HCT116 (cell line): ENCODE measurements at regions not wholly inside any gene's neighbourhood (a gene's known extent, or its start where the extent isn't known, plus 50 kb on each side); places are given as distances from the start of the nearest gene placed in this dataset.

Source experiments
- ATAC-seq: fragments of 200-7000 bp; cut with Tn5 transposase; 2 replicates; pipeline ENCODE4 v1.9.1; 2020; ENCODE audit warnings: mild to moderate bottlenecking, moderate library complexity
- BruUV-seq: library from RNA; stranded (reverse); fragments of 400-500 nt; replicated peaks from 2 replicates; lab custom pipeline; 2021; lab: Mats Ljungman, UMichigan
- CTCF ChIA-PET: fragments of 300-600 bp; sonication (Branson Sonifier 250); formaldehyde crosslinking; loops from one replicate; lab custom pipeline; 2021; ENCODE audit warnings: antibody characterized with exemption; lab: Charles Lee
- POLR2A ChIA-PET: fragments of 300-600, 350-600 bp; sonication (Branson Sonifier 250); formaldehyde crosslinking; loops from one replicate; lab custom pipeline; 2021; ENCODE audit warnings: antibody characterized with exemption; lab: Charles Lee
- RAD21 ChIA-PET, 2 experiments: fragments of 300-600 bp; sonication (Branson Sonifier 250); formaldehyde crosslinking; loops; one replicate each; lab custom pipeline; 2023; ENCODE audit warnings: low total read pairs in 2 of 2; ENCODE audit not compliant: uncharacterized antibody in 2 of 2, unreplicated experiment in 2 of 2, low non-redundant PET in 1 of 2; lab: Charles Lee
- DNase-seq: peaks from one replicate; pipeline ENCODE4 v3.0.0-alpha.2; 2010; ENCODE audit warnings: low read depth, low spot score
- H2AFZ ChIP-seq: fragments of 200-600 bp; shearing (Covaris generic), sonication (generic); 2 replicates; pipeline ENCODE4 v1.6.1; 2017; ENCODE audit warnings: low read depth, mixed run types, mixed read lengths, antibody characterized with exemption, low read length; ENCODE audit not compliant: poor library complexity, severe bottlenecking
- H3K27ac ChIP-seq: 2 replicates; pipeline ENCODE4 v1.5.1; 2012; ENCODE audit warnings: low read depth, low read length
- H3K27me3 ChIP-seq: fragments of 200-600 bp; sonication (generic); 2 replicates; pipeline ENCODE4 v1.6.1; 2016; ENCODE audit warnings: mixed run types, low read length, mixed read lengths; ENCODE audit not compliant: insufficient read depth
- H3K36me3 ChIP-seq, 2 experiments: fragments of 200-500 bp in 1 of 2; fragments of 200-600 bp in 1 of 2; sonication (Bioruptor generic) in 1 of 2; sonication (generic) in 1 of 2; 2 replicates each; pipeline versions ENCODE4 v1.5.1 to v1.6.1; 2014 to 2016; ENCODE audit warnings: low read length in 2 of 2, inconsistent platforms in 1 of 2, mixed read lengths in 1 of 2, mixed run types in 1 of 2; ENCODE audit not compliant: insufficient read depth in 2 of 2, control insufficient read depth in 1 of 2
- H3K4me1 ChIP-seq, 2 experiments: fragments of 200-600 bp in 1 of 2; sonication (generic) in 1 of 2; 2 replicates each; pipeline versions ENCODE4 v1.5.1 to v1.6.1; 2012 to 2017; ENCODE audit warnings: low read length in 2 of 2, inconsistent platforms in 1 of 2, mild to moderate bottlenecking in 1 of 2, mixed read lengths in 1 of 2, mixed run types in 1 of 2, moderate library complexity in 1 of 2; ENCODE audit not compliant: insufficient read depth in 2 of 2, control insufficient read depth in 1 of 2
- H3K4me2 ChIP-seq: fragments of 200-600 bp; sonication (generic); 2 replicates; pipeline ENCODE4 v1.6.1; 2017; ENCODE audit warnings: mixed run types, low read length, mixed read lengths
- H3K4me3 ChIP-seq, 2 experiments: fragments of 200-600 bp in 1 of 2; sonication (generic) in 1 of 2; replicated peaks in 1 of 2; 2 replicates each; pipeline ENCODE4 v1.5.1; 2011 to 2016; ENCODE audit warnings: low read length in 2 of 2, control low read depth in 1 of 2, low read depth in 1 of 2, mild to moderate bottlenecking in 1 of 2, mixed read lengths in 1 of 2, mixed run types in 1 of 2
- H3K79me2 ChIP-seq: fragments of 200-600 bp; sonication (generic); 2 replicates; pipeline ENCODE4 v1.6.1; 2017; ENCODE audit warnings: mild to moderate bottlenecking, mixed run types, low read length, moderate library complexity, mixed read lengths; ENCODE audit not compliant: insufficient read depth
- H3K9ac ChIP-seq: fragments of 200-600 bp; sonication (generic); 2 replicates; pipeline ENCODE4 v1.6.1; 2016; ENCODE audit warnings: low read length, mixed read lengths
- H3K9me2 ChIP-seq: fragments of 200-600 bp; sonication (generic), shearing (Covaris generic); 2 replicates; pipeline ENCODE4 v1.6.1; 2017; ENCODE audit warnings: mixed run types, mild to moderate bottlenecking, moderate library complexity; ENCODE audit not compliant: insufficient read depth
- H3K9me3 ChIP-seq, 2 experiments: fragments of 200-500 bp in 1 of 2; fragments of 200-600 bp in 1 of 2; sonication (Bioruptor generic) in 1 of 2; sonication (generic) in 1 of 2; 2 replicates each; pipeline ENCODE4 v1.6.1; 2014 to 2017; ENCODE audit warnings: low read length in 2 of 2, mixed read lengths in 2 of 2, inconsistent platforms in 1 of 2, low read depth in 1 of 2, mild to moderate bottlenecking in 1 of 2, mixed run types in 1 of 2, moderate library complexity in 1 of 2; ENCODE audit not compliant: control insufficient read depth in 1 of 2, insufficient read depth in 1 of 2
- H4K20me1 ChIP-seq: fragments of 200-600 bp; sonication (generic), shearing (Covaris generic); 2 replicates; pipeline ENCODE4 v1.6.1; 2017; ENCODE audit warnings: mixed run types, mild to moderate bottlenecking, moderate library complexity; ENCODE audit not compliant: insufficient read depth
- ATF3 ChIP-seq: IDR thresholded peaks from 2 replicates; pipeline ENCODE4 v1.6.1; 2012
- CBX3 ChIP-seq: IDR thresholded peaks from 2 replicates; pipeline ENCODE4 v1.6.1; 2012; ENCODE audit warnings: low read depth
- CEBPB ChIP-seq: IDR thresholded peaks from 2 replicates; pipeline ENCODE4 v1.6.1; 2012; ENCODE audit warnings: low read depth
- EGR1 ChIP-seq: IDR thresholded peaks from 2 replicates; pipeline ENCODE4 v1.6.1; 2012; ENCODE audit warnings: low read depth
- ELF1 ChIP-seq: IDR thresholded peaks from 2 replicates; pipeline ENCODE4 v1.6.1; 2012; ENCODE audit warnings: low read depth, borderline replicate concordance
- EZH2 ChIP-seq: fragments of 200-600 bp; sonication (generic); IDR thresholded peaks from 2 replicates; pipeline ENCODE4 v1.6.1; 2017; ENCODE audit warnings: antibody characterized with exemption, mixed run types
- EZH2phosphoT487 ChIP-seq: fragments of 200-600 bp; IDR thresholded peaks from 2 replicates; pipeline ENCODE4 v1.6.1; 2018; ENCODE audit warnings: antibody characterized with exemption, borderline replicate concordance
- FOSL1 ChIP-seq: IDR thresholded peaks from 2 replicates; pipeline ENCODE4 v1.6.1; 2012; ENCODE audit warnings: low read depth
- MAX ChIP-seq: IDR thresholded peaks from 2 replicates; pipeline ENCODE4 v1.6.1; 2012
- POLR2A ChIP-seq: IDR thresholded peaks from 2 replicates; pipeline ENCODE4 v1.7.0; 2011; ENCODE audit warnings: borderline replicate concordance; ENCODE audit not compliant: insufficient read depth, insufficient read length; ENCODE audit errors: extremely low read depth
- POLR2AphosphoS5 ChIP-seq: IDR thresholded peaks from 2 replicates; pipeline ENCODE4 v1.6.1; 2011; ENCODE audit warnings: mild to moderate bottlenecking, low read depth, low read length, moderate library complexity
- RAD21 ChIP-seq: IDR thresholded peaks from 2 replicates; pipeline ENCODE4 v1.6.1; 2012; ENCODE audit warnings: low read depth, mild to moderate bottlenecking
- SIN3A ChIP-seq: IDR thresholded peaks from 2 replicates; pipeline ENCODE4 v1.6.1; 2012; ENCODE audit warnings: low read depth
- SP1 ChIP-seq: IDR thresholded peaks from 2 replicates; pipeline ENCODE4 v1.6.1; 2012; ENCODE audit warnings: low read depth
- SRF ChIP-seq: IDR thresholded peaks from 2 replicates; pipeline ENCODE4 v1.6.1; 2012; ENCODE audit warnings: low read depth
- TCF7L2 ChIP-seq: IDR thresholded peaks from 2 replicates; pipeline ENCODE4 v1.7.0; 2011; ENCODE audit warnings: borderline replicate concordance, inconsistent platforms; ENCODE audit not compliant: insufficient read depth, insufficient read length; ENCODE audit errors: extremely low read depth
- YY1 ChIP-seq: IDR thresholded peaks from 2 replicates; pipeline ENCODE4 v1.6.1; 2011; ENCODE audit warnings: low read length, low read depth, moderate library complexity, mild to moderate bottlenecking; ENCODE audit not compliant: insufficient replicate concordance; ENCODE audit errors: extremely low read depth
- ZBTB33 ChIP-seq: IDR thresholded peaks from 2 replicates; pipeline ENCODE4 v1.6.1; 2011; ENCODE audit warnings: mild to moderate bottlenecking, low read length, moderate library complexity; ENCODE audit not compliant: insufficient replicate concordance; ENCODE audit errors: extremely low read depth
- ZFX ChIP-seq: fragments of 450-650 bp; IDR thresholded peaks from 2 replicates; pipeline ENCODE4 v1.6.1; 2017
- ZNF274 ChIP-seq: fragments of 200-500 bp; sonication (Bioruptor generic); IDR thresholded peaks from 2 replicates; pipeline ENCODE4 v1.6.1; 2014; ENCODE audit warnings: mild to moderate bottlenecking, low read depth, low read length, inconsistent platforms
- intact Hi-C: fragments of 100-400 bp; cut with micrococcal nuclease; formaldehyde crosslinking; loops from 2 replicates; pipeline ENCODE4 v1.10.0; 2022

- H3K4me2 ChIP-seq = no peak overlapping the region
- POLR2A ChIA-PET = no interaction called here
- intact Hi-C loops = no loop called here
- BruUV-seq = no TSS peak
- ATAC-seq = no peak
- no peak for TF ChIP-seq TCF7L2
- no peak for TF ChIP-seq SIN3A
- TF ChIP-seq EGR1 = no peak
- no peak for TF ChIP-seq POLR2A
- no peak for TF ChIP-seq EZH2
- no peak for TF ChIP-seq ATF3
- no peak for TF ChIP-seq SP1
- no peak for TF ChIP-seq ELF1
- TF ChIP-seq YY1 = no peak
- TF ChIP-seq CEBPB = no peak
- TF ChIP-seq ZFX = no peak
- TF ChIP-seq CBX3 = no peak
- TF ChIP-seq ZNF274 = no peak
- TF ChIP-seq ZBTB33 = no peak
- TF ChIP-seq MAX = no peak
- no peak for TF ChIP-seq FOSL1
- TF ChIP-seq RAD21 = no peak
- TF ChIP-seq EZH2phosphoT487 = no peak
- no peak for TF ChIP-seq POLR2AphosphoS5
- TF ChIP-seq SRF = no peak
- TF ChIP-seq, all 23 proteins: peak for 0
- RAD21 ChIA-PET = no interaction called here
- Histone ChIP-seq H2AFZ (no peak overlapping the region), H3K9me3 (no peaks in the 10 kb centered on the region), H4K20me1 (no peaks in the 10 kb centered on the region), H3K9me2 (no peaks in the 10 kb centered on the region), H3K27ac (no peak overlapping the region), H3K9ac (no peak overlapping the region), H3K79me2 (no peaks in the 10 kb centered on the region), H3K4me1 (peaks cover 0 to 20% of the 10 kb centered on the region in 2 experiments; a peak in 2 of 4 replicates), H3K36me3 (no peaks in the 10 kb centered on the region), H3K27me3 (no peaks in the 10 kb centered on the region), H3K4me3 (no peak overlapping the region)
- DNase-seq = no peak
- CTCF ChIA-PET = no interaction called here
Observed at GRCh38 chr2:71833272-71833671, 314.4 kb downstream of the CYP26B1 start.
